Neuron (in vitro differentiated cells): ENCODE measurements at regions not wholly inside any gene's neighbourhood (a gene's known extent, or its start where the extent isn't known, plus 50 kb on each side); places are given as distances from the start of the nearest gene placed in this dataset.
A peak's percentile ranks its signal among the peaks of the same experiment; 100 is the strongest.

ENCODE experiments used
- H2AFZ ChIP-seq: one replicate; pipeline ENCODE4 v1.6.1; 2013; ENCODE audit warnings: low read depth, mild to moderate bottlenecking, inconsistent platforms, low read length, moderate library complexity
- H3K27me3 ChIP-seq: one replicate; pipeline ENCODE4 v1.6.1; 2013; ENCODE audit warnings: low read length; ENCODE audit not compliant: insufficient read depth
- H3K36me3 ChIP-seq: one replicate; pipeline ENCODE4 v1.6.1; 2013; ENCODE audit warnings: low read length; ENCODE audit not compliant: insufficient read depth
- H3K4me1 ChIP-seq: one replicate; pipeline ENCODE4 v1.6.1; 2013; ENCODE audit warnings: low read length; ENCODE audit not compliant: insufficient read depth
- H3K4me3 ChIP-seq: 2 replicates; pipeline ENCODE4 v1.5.1; 2013; ENCODE audit warnings: mild to moderate bottlenecking, low read length, moderate library complexity
- H3K9me3 ChIP-seq: one replicate; pipeline ENCODE4 v1.6.1; 2013; ENCODE audit warnings: low read length

GRCh38 chr1:163885510-163885909 lies 563.8 kb downstream of the NUF2 start:
- no peaks in the 10 kb centered on the region for H3K27me3 ChIP-seq
- H3K9me3 ChIP-seq: no peaks in the 10 kb centered on the region
- no peak overlapping the region for H2AFZ ChIP-seq
- no peak overlapping the region for H3K4me3 ChIP-seq
- H3K36me3 ChIP-seq: no peaks in the 10 kb centered on the region
- no peaks in the 10 kb centered on the region for H3K4me1 ChIP-seq

- Histone ChIP-seq H3K9me3 (no peaks in the 10 kb centered on the region), H3K4me3 (no peak overlapping the region), H2AFZ (no peak overlapping the region), H3K4me1 (no peaks in the 10 kb centered on the region), H3K36me3 (no peaks in the 10 kb centered on the region), H3K27me3 (no peaks in the 10 kb centered on the region)
These were observed 574.2 kb downstream of the NUF2 start for GRCh38 chr1:163896001-163896400.

- H2AFZ ChIP-seq: no peak overlapping the region
- no peaks in the 10 kb centered on the region for H3K9me3 ChIP-seq
- no peak overlapping the region for H3K4me3 ChIP-seq
- no peaks in the 10 kb centered on the region for H3K4me1 ChIP-seq
- no peaks in the 10 kb centered on the region for H3K36me3 ChIP-seq
- no peaks in the 10 kb centered on the region for H3K27me3 ChIP-seq
These were observed 575.8 kb downstream of the NUF2 start for GRCh38 chr1:163897412-163898155.

GRCh38 chr1:163906283-163906682 lies 584.5 kb downstream of the NUF2 start:
- H3K9me3 ChIP-seq: no peaks in the 10 kb centered on the region
- H2AFZ ChIP-seq: no peak overlapping the region
- no peak overlapping the region for H3K4me3 ChIP-seq
- no peaks in the 10 kb centered on the region for H3K27me3 ChIP-seq
- H3K4me1 ChIP-seq: no peaks in the 10 kb centered on the region
- H3K36me3 ChIP-seq: no peaks in the 10 kb centered on the region

- no peak overlapping the region for H2AFZ ChIP-seq
- no peaks in the 10 kb centered on the region for H3K36me3 ChIP-seq
- H3K27me3 ChIP-seq: no peaks in the 10 kb centered on the region
- H3K4me1 ChIP-seq: no peaks in the 10 kb centered on the region
- H3K9me3 ChIP-seq: no peaks in the 10 kb centered on the region
- no peak overlapping the region for H3K4me3 ChIP-seq
These were observed 590.6 kb downstream of the NUF2 start for GRCh38 chr1:163912170-163912884.

- H3K4me1 ChIP-seq: no peaks in the 10 kb centered on the region
- no peaks in the 10 kb centered on the region for H3K36me3 ChIP-seq
- H3K9me3 ChIP-seq: no peaks in the 10 kb centered on the region
- H2AFZ ChIP-seq: no peak overlapping the region
- no peaks in the 10 kb centered on the region for H3K27me3 ChIP-seq
- H3K4me3 ChIP-seq: no peak overlapping the region
These were observed 593.1 kb downstream of the NUF2 start for GRCh38 chr1:163914785-163915413.

- no peaks in the 10 kb centered on the region for H3K9me3 ChIP-seq
- no peaks in the 10 kb centered on the region for H3K36me3 ChIP-seq
- no peak overlapping the region for H2AFZ ChIP-seq
- H3K4me3 ChIP-seq: no peak overlapping the region
- H3K4me1 ChIP-seq: no peaks in the 10 kb centered on the region
- no peaks in the 10 kb centered on the region for H3K27me3 ChIP-seq
These were observed 601.0 kb downstream of the NUF2 start for GRCh38 chr1:163922743-163923201.

- Histone ChIP-seq H3K9me3 (no peaks in the 10 kb centered on the region), H3K27me3 (no peaks in the 10 kb centered on the region), H3K4me3 (no peak overlapping the region), H2AFZ (no peak overlapping the region), H3K36me3 (no peaks in the 10 kb centered on the region), H3K4me1 (peaks cover 9% of the 10 kb centered on the region)
These were observed 602.3 kb downstream of the NUF2 start for GRCh38 chr1:163924041-163924440.

- H3K4me1 ChIP-seq: peaks cover 9% of the 10 kb centered on the region
These were observed 605.7 kb downstream of the NUF2 start for GRCh38 chr1:163927493-163927892.

GRCh38 chr1:163928069-163928468 lies 606.3 kb downstream of the NUF2 start:
- H3K36me3 ChIP-seq: no peaks in the 10 kb centered on the region
- no peaks in the 10 kb centered on the region for H3K9me3 ChIP-seq
- H2AFZ ChIP-seq: peak overlapping the region; percentile 55
- no peak overlapping the region for H3K4me3 ChIP-seq
- H3K27me3 ChIP-seq: no peaks in the 10 kb centered on the region
- peaks cover 9% of the 10 kb centered on the region for H3K4me1 ChIP-seq

More at GRCh38 chr1:163927493-163927892, 605.7 kb downstream of the NUF2 start:
- Histone ChIP-seq H2AFZ (no peak overlapping the region), H3K9me3 (no peaks in the 10 kb centered on the region), H3K4me3 (no peak overlapping the region), H3K36me3 (no peaks in the 10 kb centered on the region), H3K27me3 (no peaks in the 10 kb centered on the region)

- Histone ChIP-seq H3K4me3 (no peak overlapping the region), H3K36me3 (no peaks in the 10 kb centered on the region), H3K27me3 (no peaks in the 10 kb centered on the region), H3K9me3 (no peaks in the 10 kb centered on the region), H2AFZ (peak overlapping the region; percentile 55), H3K4me1 (peaks cover 9% of the 10 kb centered on the region)
These were observed 606.9 kb downstream of the NUF2 start for GRCh38 chr1:163928651-163929050.

- H3K4me1 ChIP-seq: peaks cover 9% of the 10 kb centered on the region
- H2AFZ ChIP-seq: no peak overlapping the region
- H3K27me3 ChIP-seq: no peaks in the 10 kb centered on the region
- H3K9me3 ChIP-seq: no peaks in the 10 kb centered on the region
- H3K36me3 ChIP-seq: no peaks in the 10 kb centered on the region
- no peak overlapping the region for H3K4me3 ChIP-seq
These were observed 611.1 kb downstream of the NUF2 start for GRCh38 chr1:163932901-163933300.

GRCh38 chr1:163933437-163933836 lies 611.7 kb downstream of the NUF2 start:
- H3K4me3 ChIP-seq: no peak overlapping the region
- H3K27me3 ChIP-seq: no peaks in the 10 kb centered on the region
- no peak overlapping the region for H2AFZ ChIP-seq
- H3K36me3 ChIP-seq: no peaks in the 10 kb centered on the region
- H3K4me1 ChIP-seq: peaks cover 4% of the 10 kb centered on the region
- H3K9me3 ChIP-seq: no peaks in the 10 kb centered on the region
